H1 (cell line): ENCODE measurements at regions not wholly inside any gene's neighbourhood (a gene's known extent, or its start where the extent isn't known, plus 50 kb on each side); places are given as distances from the start of the nearest gene placed in this dataset.

Source experiments
- CTCF ChIA-PET: fragments of 300-600 bp; sonication (Branson Sonifier 250); formaldehyde crosslinking; loops from one replicate; lab custom pipeline; 2021; ENCODE audit not compliant: partially characterized antibody; lab: Charles Lee
- POLR2A ChIA-PET: fragments of 300-600 bp; sonication (Branson Sonifier 250); formaldehyde crosslinking; loops from one replicate; lab custom pipeline; 2021; ENCODE audit warnings: inconsistent platforms; ENCODE audit not compliant: partially characterized antibody; lab: Charles Lee
- DNase-seq, 2 experiments: peaks; one replicate each; pipeline versions ENCODE4 v3.0.0 to v3.0.0-alpha.2; 2010 to 2022; ENCODE audit warnings: low spot score in 2 of 2, low read depth in 1 of 2, mixed read lengths in 1 of 2
- FAIRE-seq: peaks from 2 replicates; lab custom pipeline; 2011; peaks lifted over from hg19 to GRCh38; lab: Jason Lieb, UNC
- H2AFZ ChIP-seq: 2 replicates; pipeline ENCODE4 v1.8.1; 2012; ENCODE audit warnings: low read length, inconsistent platforms
- H2AK5ac ChIP-seq: 2 replicates; pipeline ENCODE4 v1.6.1; 2013; ENCODE audit warnings: low read depth, low read length
- H2BK120ac ChIP-seq: replicated peaks from 2 replicates; pipeline ENCODE3; 2013; ENCODE audit warnings: low read depth, low read length, inconsistent platforms
- H2BK12ac ChIP-seq: 2 replicates; pipeline ENCODE4 v1.6.1; 2013; ENCODE audit warnings: low read depth, low read length
- H2BK15ac ChIP-seq: 2 replicates; pipeline ENCODE4 v1.6.1; 2013; ENCODE audit warnings: low read length
- H2BK20ac ChIP-seq: 2 replicates; pipeline ENCODE4 v1.6.1; 2013; ENCODE audit warnings: low read length
- H2BK5ac ChIP-seq: 2 replicates; pipeline ENCODE4 v1.6.1; 2013; ENCODE audit warnings: low read depth, low read length
- H3K14ac ChIP-seq: 2 replicates; pipeline ENCODE4 v1.6.1; 2013; ENCODE audit warnings: inconsistent platforms; ENCODE audit not compliant: insufficient read length
- H3K18ac ChIP-seq: 2 replicates; pipeline ENCODE4 v1.6.1; 2013; ENCODE audit warnings: low read length; ENCODE audit errors: extremely low read depth
- H3K23ac ChIP-seq: 2 replicates; pipeline ENCODE4 v1.6.1; 2013; ENCODE audit warnings: inconsistent platforms; ENCODE audit not compliant: insufficient read length
- H3K23me2 ChIP-seq: 2 replicates; pipeline ENCODE4 v1.6.1; 2013; ENCODE audit warnings: low read depth, low read length
- H3K27ac ChIP-seq: 2 replicates; pipeline ENCODE4 v1.6.1; 2011; ENCODE audit warnings: low read depth, low read length, inconsistent platforms
- H3K27me3 ChIP-seq, 4 experiments: replicated peaks in 1 of 4; 1 replicate in 1 of 4; 2 replicates in 3 of 4; pipeline versions ENCODE4 v1.6.1 to v1.8.1; 2011 to 2013; ENCODE audit warnings: low read length in 3 of 4, mild to moderate bottlenecking in 3 of 4, inconsistent platforms in 2 of 4, mixed read lengths in 2 of 4, moderate library complexity in 1 of 4; ENCODE audit not compliant: control insufficient read depth in 3 of 4, insufficient read depth in 3 of 4; ENCODE audit errors: extremely low read depth in 1 of 4
- H3K36me3 ChIP-seq, 4 experiments: 2 replicates each; pipeline versions ENCODE4 v1.6.1 to v1.8.1; 2011 to 2013; ENCODE audit warnings: mild to moderate bottlenecking in 4 of 4, low read length in 3 of 4, moderate library complexity in 2 of 4, control low read depth in 1 of 4, inconsistent platforms in 1 of 4; ENCODE audit not compliant: insufficient read depth in 4 of 4, control insufficient read depth in 2 of 4
- H3K4ac ChIP-seq: replicated peaks from 2 replicates; pipeline ENCODE3; 2013; ENCODE audit warnings: low read length, low read depth, mixed read lengths, inconsistent platforms; ENCODE audit not compliant: insufficient read length
- H3K4me1 ChIP-seq, 4 experiments: replicated peaks in 1 of 4; 1 replicate in 1 of 4; 2 replicates in 3 of 4; pipeline versions ENCODE4 v1.6.1 to v1.8.1; 2011 to 2013; ENCODE audit warnings: low read length in 3 of 4, inconsistent platforms in 2 of 4, mixed read lengths in 1 of 4; ENCODE audit not compliant: insufficient read depth in 4 of 4, control insufficient read depth in 3 of 4
- H3K4me2 ChIP-seq, 2 experiments: 2 replicates each; pipeline versions ENCODE4 v1.6.1 to v1.8.1; 2011 to 2013; ENCODE audit warnings: low read depth in 2 of 2, low read length in 2 of 2, control low read depth in 1 of 2, inconsistent platforms in 1 of 2, mild to moderate bottlenecking in 1 of 2; ENCODE audit not compliant: insufficient read depth in 1 of 2
- H3K4me3 ChIP-seq, 4 experiments: fragments of 200-600, 300-600 bp in 1 of 4; sonication (generic), shearing (Covaris generic), sonication (Bioruptor Twin) in 1 of 4; 2 replicates each; pipeline versions ENCODE4 v1.5.1 to v1.8.1; 2011 to 2016; ENCODE audit warnings: low read length in 4 of 4, low read depth in 3 of 4, control low read depth in 2 of 4, inconsistent platforms in 2 of 4, mild to moderate bottlenecking in 2 of 4, mixed read lengths in 1 of 4, moderate library complexity in 1 of 4; ENCODE audit not compliant: insufficient read depth in 2 of 4; ENCODE audit errors: extremely low read depth in 1 of 4
- H3K56ac ChIP-seq: replicated peaks from 2 replicates; pipeline ENCODE3; 2013; ENCODE audit warnings: low read depth, mild to moderate bottlenecking, mixed read lengths, low read length, inconsistent platforms; ENCODE audit not compliant: insufficient read length
- H3K79me1 ChIP-seq: 2 replicates; pipeline ENCODE4 v1.6.1; 2013; ENCODE audit warnings: low read depth, low read length, control low read depth
- H3K79me2 ChIP-seq, 2 experiments: 2 replicates each; pipeline versions ENCODE4 v1.6.1 to v1.8.1; 2012 to 2013; ENCODE audit warnings: low read length in 2 of 2, mild to moderate bottlenecking in 2 of 2, inconsistent platforms in 1 of 2; ENCODE audit not compliant: insufficient read depth in 2 of 2, control insufficient read depth in 1 of 2
- H3K9ac ChIP-seq, 4 experiments: replicated peaks in 1 of 4; 1 replicate in 1 of 4; 2 replicates in 3 of 4; pipeline versions ENCODE4 v1.6.1 to v1.8.1; 2011 to 2013; ENCODE audit warnings: low read depth in 3 of 4, low read length in 3 of 4, control low read depth in 2 of 4, mild to moderate bottlenecking in 2 of 4, moderate library complexity in 2 of 4, inconsistent platforms in 1 of 4; ENCODE audit errors: extremely low read depth in 1 of 4
- H3K9me3 ChIP-seq, 2 experiments: 2 replicates each; pipeline versions ENCODE4 v1.6.1 to v1.8.1; 2012 to 2013; ENCODE audit warnings: mild to moderate bottlenecking in 2 of 2, moderate library complexity in 2 of 2, control low read depth in 1 of 2, inconsistent platforms in 1 of 2, low read depth in 1 of 2, low read length in 1 of 2, mixed read lengths in 1 of 2; ENCODE audit not compliant: insufficient read depth in 2 of 2
- H4K20me1 ChIP-seq, 2 experiments: replicated peaks in 1 of 2; 2 replicates each; pipeline versions ENCODE3 to v1.8.1; 2011 to 2013; ENCODE audit warnings: inconsistent platforms in 2 of 2, low read length in 2 of 2, mild to moderate bottlenecking in 1 of 2; ENCODE audit not compliant: insufficient read depth in 2 of 2, control insufficient read depth in 1 of 2
- H4K5ac ChIP-seq: 2 replicates; pipeline ENCODE4 v1.6.1; 2013; ENCODE audit warnings: low read length, low read depth, mixed read lengths, inconsistent platforms; ENCODE audit not compliant: insufficient read length
- H4K8ac ChIP-seq: 2 replicates; pipeline ENCODE4 v1.8.0; 2013; ENCODE audit warnings: mild to moderate bottlenecking, moderate library complexity, low read length, inconsistent platforms; ENCODE audit not compliant: insufficient read depth; ENCODE audit errors: extremely low read depth
- H4K91ac ChIP-seq: replicated peaks from 2 replicates; pipeline ENCODE3; 2013; ENCODE audit warnings: low read length, mixed read lengths, inconsistent platforms; ENCODE audit not compliant: insufficient read length
- BACH1 ChIP-seq: IDR thresholded peaks from 2 replicates; pipeline ENCODE4 v1.6.1; 2012; ENCODE audit warnings: low read length, improper control_type of control experiment
- BRCA1 ChIP-seq: IDR thresholded peaks from 2 replicates; pipeline ENCODE4 v1.6.1; 2012; ENCODE audit warnings: low read depth, low read length, improper control_type of control experiment
- CTCF ChIP-seq, 3 experiments: IDR thresholded peaks; 1 replicate in 2 of 3; 2 replicates in 1 of 3; pipeline versions ENCODE4 v1.5.1 to v1.6.1; 2011; ENCODE audit warnings: low read length in 3 of 3, mild to moderate bottlenecking in 3 of 3, inconsistent platforms in 2 of 3, low read depth in 1 of 3, moderate library complexity in 1 of 3; ENCODE audit not compliant: insufficient read depth in 1 of 3; ENCODE audit errors: control extremely low read depth in 1 of 3
- HDAC6 ChIP-seq: IDR thresholded peaks from one replicate; pipeline ENCODE4 v1.7.1; 2012; ENCODE audit warnings: low read depth, mild to moderate bottlenecking, inconsistent platforms, low read length, moderate library complexity
- KDM4A ChIP-seq: IDR thresholded peaks from one replicate; pipeline ENCODE4 v1.7.1; 2012; ENCODE audit warnings: low read depth, mild to moderate bottlenecking, moderate library complexity, low read length, inconsistent platforms; ENCODE audit not compliant: severe bottlenecking
- RFX5 ChIP-seq: IDR thresholded peaks from 2 replicates; pipeline ENCODE4 v1.6.1; 2011; ENCODE audit warnings: low read depth, low read length, improper control_type of control experiment, borderline replicate concordance
- TAF7 ChIP-seq: optimal IDR thresholded peaks from 2 replicates; pipeline ENCODE3; 2011; ENCODE audit warnings: low read depth, mild to moderate bottlenecking, inconsistent platforms, low read length, moderate library complexity, borderline replicate concordance
- WGBS, 2 experiments: shearing (Covaris generic) in 1 of 2; methylation state at CpG; one replicate each; pipeline versions ENCODE4 v1.1.6 to v1.1.7; 2013 to 2015; ENCODE audit warnings: low lambda C conversion rate in 2 of 2, mixed read lengths in 2 of 2, inconsistent platforms in 1 of 2, low coverage in 1 of 2, missing lambda C conversion rate in 1 of 2; ENCODE audit not compliant: insufficient replicate concordance in 2 of 2, insufficient coverage in 1 of 2, insufficient read length in 1 of 2; ENCODE audit errors: extremely low coverage in 1 of 2, missing lambda C conversion rate in 1 of 2; 5-methylcytosine and 5-hydroxymethylcytosine counted together

GRCh38 chr2:20917719-20918572 lies 95.0 kb upstream of the LDAH start:
- no peaks in the 10 kb centered on the region; the same call in 1 of the 2 replicates for H3K23me2 ChIP-seq
- H2AFZ ChIP-seq = no peak overlapping the region
- H3K4me2 ChIP-seq = no peak overlapping the region
- DNase-seq = no peak
- H2BK120ac ChIP-seq = no peak overlapping the region
- no peak overlapping the region for H3K56ac ChIP-seq
- H3K79me1 ChIP-seq = no peaks in the 10 kb centered on the region
- H3K4me3 ChIP-seq = no peak overlapping the region
- no peak overlapping the region for H3K9ac ChIP-seq
- 86% methylated on average over 11 of the region's 11 CpGs; no CpG with 5 or more reads in 1 of the 2 experiments for WGBS, 2 experiments
- no peak overlapping the region for H2AK5ac ChIP-seq
- no peaks in the 10 kb centered on the region for H3K27me3 ChIP-seq
- no peak overlapping the region for H2BK20ac ChIP-seq
- H4K20me1 ChIP-seq = no peaks in the 10 kb centered on the region
- no peak for FAIRE-seq
- H3K9me3 ChIP-seq = no peaks in the 10 kb centered on the region
- TF ChIP-seq RFX5 (no peak), TAF7 (no peak), CTCF (IDR thresholded peaks at IDR 0.05; ENCODE audit: control extremely low read depth in 1 of 3, insufficient read depth in 1 of 3, low read depth in 1 of 3, low read length in 3 of 3) (no peak), HDAC6 (no peak), KDM4A (no peak), BACH1 (no peak), BRCA1 (no peak)
- H2BK15ac ChIP-seq = no peak overlapping the region
- H4K5ac ChIP-seq = no peak overlapping the region
- no peak overlapping the region for H3K14ac ChIP-seq
- H4K8ac ChIP-seq = no peak overlapping the region
- CTCF ChIA-PET = interaction anchor here (1.0 to 1.6 kb wide), 3 partner anchors 45 to 234 kb away, joined by 3 to 5 read pairs (median 3); no protein-coding TSS in a partner anchor
- H3K79me2 ChIP-seq = no peaks in the 10 kb centered on the region
- H3K23ac ChIP-seq = no peak overlapping the region
- H2BK12ac ChIP-seq = no peak overlapping the region
- H3K4ac ChIP-seq = no peak overlapping the region
- H3K4me1 ChIP-seq = peaks cover 0 to 2% (median 0%) of the 10 kb centered on the region in 4 experiments; a peak in 1 of 7 replicates
- H3K27ac ChIP-seq = no peak overlapping the region
- H4K91ac ChIP-seq = no peak overlapping the region
- POLR2A ChIA-PET = no interaction called here
- no peak overlapping the region for H2BK5ac ChIP-seq
- H3K36me3 ChIP-seq = no peaks in the 10 kb centered on the region
- no peak overlapping the region for H3K18ac ChIP-seq
